Osteocyte (in vitro differentiated cells): ENCODE measurements at regions not wholly inside any gene's neighbourhood (a gene's known extent, or its start where the extent isn't known, plus 50 kb on each side); places are given as distances from the start of the nearest gene placed in this dataset.

Source experiments
- DNase-seq: peaks from one replicate; pipeline ENCODE4 v3.0.0; 2021; ENCODE audit warnings: mixed read lengths; ENCODE audit not compliant: unreplicated experiment; ENCODE audit errors: extremely low spot score
- H3K27ac Mint-ChIP-seq: one replicate; pipeline ENCODE4 v1.8.0; 2021; ENCODE audit warnings: mild to moderate bottlenecking, mixed read lengths; ENCODE audit not compliant: unreplicated experiment
- H3K27me3 Mint-ChIP-seq: one replicate; pipeline ENCODE4 v1.8.0; 2021; ENCODE audit warnings: mixed read lengths; ENCODE audit not compliant: unreplicated experiment
- H3K36me3 Mint-ChIP-seq: one replicate; pipeline ENCODE4 v1.8.0; 2021; ENCODE audit warnings: mixed read lengths; ENCODE audit not compliant: unreplicated experiment
- H3K4me1 Mint-ChIP-seq: one replicate; pipeline ENCODE4 v1.8.0; 2021; ENCODE audit warnings: mixed read lengths; ENCODE audit not compliant: unreplicated experiment
- H3K4me3 Mint-ChIP-seq: one replicate; pipeline ENCODE4 v1.8.0; 2021; ENCODE audit warnings: mild to moderate bottlenecking, moderate library complexity, mixed read lengths; ENCODE audit not compliant: unreplicated experiment
- H3K9me3 Mint-ChIP-seq: one replicate; pipeline ENCODE4 v1.8.0; 2021; ENCODE audit warnings: mixed read lengths; ENCODE audit not compliant: unreplicated experiment
- TF ChIP-seq, protein P1 (sequence below): fragments of 200-600 bp; sonication (generic); IDR thresholded peaks from 2 replicates; pipeline ENCODE4 v1.5.0; 2021; ENCODE audit warnings: antibody characterized with exemption, mild to moderate bottlenecking, moderate library complexity

DNA sequence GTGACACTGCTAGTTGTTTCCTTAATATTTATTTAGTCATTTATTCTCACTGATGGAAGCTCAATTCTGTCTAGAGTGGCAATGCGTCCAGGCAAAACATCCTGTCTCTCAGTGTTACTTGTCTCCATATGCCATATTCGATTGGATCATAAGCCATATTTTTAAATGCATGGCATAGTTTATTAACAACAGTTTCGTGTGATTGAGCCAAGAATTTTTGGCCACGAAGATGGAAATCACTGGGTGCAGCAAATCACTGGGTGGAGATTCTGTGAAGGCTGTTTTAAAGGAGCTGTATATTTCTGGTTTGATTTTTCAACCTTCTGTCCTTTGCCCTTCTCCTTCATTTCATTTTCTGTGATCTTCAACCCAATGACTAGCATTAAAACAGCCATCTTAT lies 205.2 kb downstream of the JRKL start:
- Mint-ChIP-seq H3K27ac (no peak overlapping the region), H3K36me3 (no peaks in the 10 kb centered on the region)
- TF ChIP-seq, protein P1, sequence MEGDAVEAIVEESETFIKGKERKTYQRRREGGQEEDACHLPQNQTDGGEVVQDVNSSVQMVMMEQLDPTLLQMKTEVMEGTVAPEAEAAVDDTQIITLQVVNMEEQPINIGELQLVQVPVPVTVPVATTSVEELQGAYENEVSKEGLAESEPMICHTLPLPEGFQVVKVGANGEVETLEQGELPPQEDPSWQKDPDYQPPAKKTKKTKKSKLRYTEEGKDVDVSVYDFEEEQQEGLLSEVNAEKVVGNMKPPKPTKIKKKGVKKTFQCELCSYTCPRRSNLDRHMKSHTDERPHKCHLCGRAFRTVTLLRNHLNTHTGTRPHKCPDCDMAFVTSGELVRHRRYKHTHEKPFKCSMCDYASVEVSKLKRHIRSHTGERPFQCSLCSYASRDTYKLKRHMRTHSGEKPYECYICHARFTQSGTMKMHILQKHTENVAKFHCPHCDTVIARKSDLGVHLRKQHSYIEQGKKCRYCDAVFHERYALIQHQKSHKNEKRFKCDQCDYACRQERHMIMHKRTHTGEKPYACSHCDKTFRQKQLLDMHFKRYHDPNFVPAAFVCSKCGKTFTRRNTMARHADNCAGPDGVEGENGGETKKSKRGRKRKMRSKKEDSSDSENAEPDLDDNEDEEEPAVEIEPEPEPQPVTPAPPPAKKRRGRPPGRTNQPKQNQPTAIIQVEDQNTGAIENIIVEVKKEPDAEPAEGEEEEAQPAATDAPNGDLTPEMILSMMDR = no peak

DNA sequence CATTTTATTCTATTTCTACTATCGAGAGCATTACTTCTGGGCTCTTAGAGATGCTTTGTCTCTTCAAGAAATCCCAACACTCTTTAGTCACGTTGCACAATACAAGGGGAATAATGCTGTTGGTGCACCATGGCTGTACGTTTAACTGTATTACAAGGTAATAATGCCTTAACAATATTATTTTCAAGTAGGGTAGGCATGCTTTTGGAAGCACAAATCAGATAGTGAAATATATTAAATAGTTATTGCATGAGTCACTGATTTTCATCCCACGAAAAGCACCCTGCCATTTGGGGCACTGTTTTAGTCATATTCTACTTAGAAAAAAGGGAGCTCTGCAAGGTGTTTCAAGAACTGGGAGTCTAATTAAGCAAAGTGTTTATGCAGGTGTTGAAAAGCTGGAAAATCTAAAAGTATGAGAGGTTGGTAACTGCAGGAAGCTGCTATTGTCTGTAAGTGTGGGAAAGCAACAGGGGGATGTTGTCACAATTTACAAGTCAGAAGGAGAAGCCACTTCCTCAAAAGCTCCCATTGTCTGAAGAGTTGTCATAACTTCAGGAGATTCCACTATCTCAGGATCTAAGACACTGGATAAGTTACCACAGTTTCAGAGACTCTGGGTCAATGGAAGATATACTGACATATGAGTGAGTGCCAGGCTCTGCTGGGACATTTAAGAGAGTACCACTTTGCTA lies 218.2 kb downstream of the JRKL start:
- Mint-ChIP-seq H3K36me3 (no peaks in the 10 kb centered on the region), H3K27me3 (peaks cover 13% of the 10 kb centered on the region), H3K27ac (no peak overlapping the region), H3K9me3 (peaks cover 8% of the 10 kb centered on the region), H3K4me3 (no peak overlapping the region), H3K4me1 (no peaks in the 10 kb centered on the region)
- TF ChIP-seq, protein P1 = no peak
- DNase-seq = no peak

More for the DNA sequence above, 205.2 kb downstream of the JRKL start:
- Mint-ChIP-seq H3K9me3 (no peaks in the 10 kb centered on the region), H3K4me1 (no peaks in the 10 kb centered on the region), H3K27me3 (peaks cover 4% of the 10 kb centered on the region), H3K4me3 (no peak overlapping the region)
- DNase-seq = no peak

- Mint-ChIP-seq H3K27me3 (peaks cover 19% of the 10 kb centered on the region), H3K36me3 (no peaks in the 10 kb centered on the region), H3K4me1 (no peaks in the 10 kb centered on the region), H3K27ac (no peak overlapping the region), H3K4me3 (no peak overlapping the region), H3K9me3 (peaks cover 8% of the 10 kb centered on the region)
- TF ChIP-seq, protein P1 = no peak
- no peak for DNase-seq
Observed at GRCh38 chr11:96614101-96614500, 224.3 kb downstream of the JRKL start.

GRCh38 chr11:96614846-96615245 lies 225.0 kb downstream of the JRKL start:
- Mint-ChIP-seq H3K36me3 (no peaks in the 10 kb centered on the region), H3K27ac (no peak overlapping the region), H3K4me1 (no peaks in the 10 kb centered on the region), H3K27me3 (peaks cover 19% of the 10 kb centered on the region), H3K9me3 (peaks cover 8% of the 10 kb centered on the region), H3K4me3 (no peak overlapping the region)
- TF ChIP-seq, protein P1 = no peak
- no peak for DNase-seq

DNA sequence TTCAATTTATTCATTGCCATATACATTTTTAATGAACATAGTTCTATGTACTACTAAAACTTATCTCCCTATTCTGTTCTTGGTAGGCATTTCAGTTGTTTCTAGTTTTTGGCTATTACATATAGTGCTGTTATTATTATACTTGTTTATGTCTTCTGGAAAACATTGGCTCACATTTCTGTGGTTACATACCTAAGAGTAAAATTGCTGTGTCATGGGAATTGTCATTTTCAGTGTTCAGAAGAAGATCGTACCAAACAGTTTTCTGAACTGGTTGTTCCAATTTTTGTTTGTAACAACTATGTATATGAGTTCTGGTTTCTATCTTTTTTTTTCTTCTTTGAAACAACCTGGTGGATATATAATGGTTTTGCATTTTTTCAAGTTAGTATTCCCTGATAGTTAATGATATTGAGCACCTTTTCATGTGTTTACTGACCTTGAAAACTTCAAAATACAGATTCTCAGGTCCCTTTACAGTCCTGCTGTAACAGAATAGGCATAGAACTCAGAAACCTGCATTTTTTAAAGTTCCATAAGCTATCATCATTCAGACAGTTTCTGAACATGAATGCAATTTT lies 230.7 kb downstream of the JRKL start:
- H3K27me3 Mint-ChIP-seq = peaks cover 7% of the 10 kb centered on the region
- no peak overlapping the region for H3K4me3 Mint-ChIP-seq
- no peaks in the 10 kb centered on the region for H3K4me1 Mint-ChIP-seq
- no peak overlapping the region for H3K27ac Mint-ChIP-seq
- no peaks in the 10 kb centered on the region for H3K36me3 Mint-ChIP-seq
- TF ChIP-seq, protein P1 = no peak
- no peak for DNase-seq
- H3K9me3 Mint-ChIP-seq = no peaks in the 10 kb centered on the region
